ENCODE measurements at regions not wholly inside any gene's neighbourhood (a gene's known extent, or its start where the extent isn't known, plus 50 kb on each side); places are given as distances from the start of the nearest gene placed in this dataset.
"Not testable (repeated sequence)": the region's sequence is repeated elsewhere in the genome, so short reads cannot be mapped to it uniquely, and the experiment has no call there.

DNA sequence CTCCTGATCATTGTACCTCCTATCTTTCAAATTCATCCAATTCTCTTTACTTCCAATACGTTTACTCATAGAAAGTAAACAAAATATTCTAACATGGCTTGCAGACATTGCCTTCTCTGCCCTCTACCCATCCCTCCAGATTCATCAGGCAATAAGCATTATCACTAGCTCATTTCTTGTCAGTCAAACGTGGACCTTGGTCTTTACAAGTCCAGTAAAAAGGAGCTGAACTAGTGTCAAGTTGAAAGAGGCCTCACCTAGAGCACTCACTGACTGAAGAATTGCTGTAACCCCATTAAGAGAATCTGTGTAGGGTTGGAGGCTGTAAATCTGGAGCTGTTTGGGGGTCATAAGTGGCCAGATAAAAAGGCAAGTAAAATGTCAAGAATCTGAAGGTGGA, 435.0 kb upstream of the CCDC179 start:
- no peak overlapping the region for H3K4me3 ChIP-seq (ENCODE audit: low read length in 2 of 2)
- H3K27ac ChIP-seq (ENCODE audit: low read length) = no peak overlapping the region
- no peaks in the 10 kb centered on the region for H3K9me3 ChIP-seq (ENCODE audit: control insufficient read depth in 2 of 2, low read length in 2 of 2)
- H3K27me3 ChIP-seq (ENCODE audit: control insufficient read depth in 1 of 2, insufficient read depth in 2 of 2, low read length in 2 of 2) = no peaks in the 10 kb centered on the region
- H3K9ac ChIP-seq (ENCODE audit: low read length in 2 of 2) = no peak overlapping the region
- H3K36me3 ChIP-seq (ENCODE audit: control insufficient read depth in 2 of 2, insufficient read depth in 2 of 2, low read length in 2 of 2) = no peaks in the 10 kb centered on the region
- no peaks in the 10 kb centered on the region for H3K4me1 ChIP-seq (ENCODE audit: control insufficient read depth, insufficient read depth, low read length)

DNA sequence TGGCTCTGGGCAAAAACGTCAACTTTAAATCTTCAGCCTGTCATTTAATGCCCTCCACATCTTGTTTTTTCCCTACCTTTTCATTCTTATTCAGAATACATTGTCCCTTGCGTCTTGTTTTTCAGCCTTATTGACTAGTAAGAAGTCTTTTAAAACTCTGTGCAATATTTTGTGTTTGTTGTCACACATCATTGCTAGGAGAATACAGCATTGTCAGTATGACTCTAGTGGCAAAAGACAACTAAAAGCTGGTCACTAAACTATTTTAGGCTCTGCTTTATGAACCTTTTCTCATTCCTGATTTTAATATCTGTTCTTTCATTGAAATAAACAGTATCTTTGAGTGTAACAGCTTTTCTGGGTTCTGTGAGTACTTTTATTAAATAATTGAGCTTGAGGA, 447.8 kb upstream of the CCDC179 start:
- no peak overlapping the region for H3K9ac ChIP-seq (ENCODE audit: low read length in 2 of 2)
- H3K4me3 ChIP-seq (ENCODE audit: low read length in 2 of 2) = no peak overlapping the region
- no peaks in the 10 kb centered on the region for H3K27me3 ChIP-seq (ENCODE audit: control insufficient read depth in 1 of 2, insufficient read depth in 2 of 2, low read length in 2 of 2)
- H3K9me3 ChIP-seq (ENCODE audit: control insufficient read depth in 2 of 2, low read length in 2 of 2) = no peaks in the 10 kb centered on the region
- H3K4me1 ChIP-seq (ENCODE audit: control insufficient read depth, insufficient read depth, low read length) = no peaks in the 10 kb centered on the region
- no peaks in the 10 kb centered on the region for H3K36me3 ChIP-seq (ENCODE audit: control insufficient read depth in 2 of 2, insufficient read depth in 2 of 2, low read length in 2 of 2)
- no peak overlapping the region for H3K27ac ChIP-seq (ENCODE audit: low read length)

DNA sequence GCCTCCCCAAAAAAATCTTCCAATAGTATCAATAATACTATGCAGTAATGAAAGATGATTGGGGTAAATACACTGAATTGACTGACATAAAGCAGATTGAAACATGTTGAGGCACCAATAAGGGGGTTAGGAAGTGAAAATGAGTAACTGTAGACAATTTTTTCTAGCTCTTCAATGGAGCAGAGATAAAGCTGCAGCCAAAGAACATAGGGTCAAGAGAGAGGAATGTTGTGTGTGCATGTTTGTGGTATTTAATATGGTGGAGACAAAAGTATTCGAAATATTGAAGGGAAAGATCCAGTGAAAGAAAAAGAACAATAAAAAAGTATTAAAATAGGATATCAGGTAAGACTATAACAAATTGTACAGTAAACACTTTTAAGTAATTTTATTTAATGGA, 450.0 kb upstream of the CCDC179 start:
- H3K27me3 ChIP-seq (ENCODE audit: control insufficient read depth in 1 of 2, insufficient read depth in 2 of 2, low read length in 2 of 2) = no peaks in the 10 kb centered on the region
- no peaks in the 10 kb centered on the region for H3K9me3 ChIP-seq (ENCODE audit: control insufficient read depth in 2 of 2, low read length in 2 of 2)
- no peaks in the 10 kb centered on the region for H3K36me3 ChIP-seq (ENCODE audit: control insufficient read depth in 2 of 2, insufficient read depth in 2 of 2, low read length in 2 of 2)
- H3K4me3 ChIP-seq (ENCODE audit: low read length in 2 of 2) = no peak overlapping the region
- no peak overlapping the region for H3K9ac ChIP-seq (ENCODE audit: low read length in 2 of 2)
- no peaks in the 10 kb centered on the region for H3K4me1 ChIP-seq (ENCODE audit: control insufficient read depth, insufficient read depth, low read length)
- H3K27ac ChIP-seq (ENCODE audit: low read length) = no peak overlapping the region

DNA sequence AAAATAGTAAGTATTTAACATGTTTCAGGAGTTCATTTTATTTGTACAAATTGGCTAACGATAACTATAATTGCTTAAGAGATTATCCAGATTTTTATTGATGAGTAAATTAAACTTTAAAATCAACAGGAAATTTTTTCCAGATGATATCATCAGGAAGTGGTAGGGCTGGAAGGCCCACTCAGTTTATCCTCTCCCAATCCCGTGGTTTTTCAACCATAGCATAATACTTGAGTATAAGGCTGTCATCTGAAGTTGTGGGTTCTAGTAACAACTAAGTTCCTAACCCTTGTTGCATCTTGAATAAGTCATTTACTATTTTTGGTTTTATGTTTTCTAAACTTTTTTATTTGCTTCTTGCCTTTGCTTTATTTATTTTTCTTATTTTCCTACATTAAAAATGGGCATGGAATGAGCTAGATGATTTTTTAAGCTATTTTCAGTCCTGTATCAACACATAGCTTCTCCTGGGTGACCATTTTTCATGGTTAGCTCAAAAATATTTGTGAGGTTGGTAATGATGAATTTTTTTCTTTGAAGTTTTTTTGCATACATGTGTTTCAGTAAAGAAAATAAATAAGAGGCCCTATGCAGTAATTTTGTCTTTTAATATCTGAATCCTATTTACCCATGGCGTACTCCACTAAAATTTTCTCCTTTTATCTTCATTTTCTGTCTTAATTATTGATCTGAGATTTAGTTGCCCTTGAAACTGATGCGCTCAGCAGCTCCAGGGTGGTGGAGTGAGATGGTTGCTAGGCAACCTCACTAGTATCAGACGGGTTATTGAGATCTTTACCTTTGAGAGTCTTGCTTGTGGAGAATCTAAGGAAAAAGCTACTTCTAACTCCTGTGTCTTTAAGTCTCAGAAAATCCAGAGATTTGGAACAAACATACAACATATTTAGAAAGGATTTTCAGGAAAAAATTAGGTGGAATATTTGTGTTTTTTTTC, 452.0 kb upstream of the CCDC179 start:
- Histone ChIP-seq H3K9me3 (ENCODE audit: control insufficient read depth in 2 of 2, low read length in 2 of 2) (peaks cover 0 to 4% of the 10 kb centered on the region in 2 donors), H3K36me3 (ENCODE audit: control insufficient read depth in 2 of 2, insufficient read depth in 2 of 2, low read length in 2 of 2) (no peaks in the 10 kb centered on the region), H3K27me3 (ENCODE audit: control insufficient read depth in 1 of 2, insufficient read depth in 2 of 2, low read length in 2 of 2) (no peaks in the 10 kb centered on the region), H3K4me1 (ENCODE audit: control insufficient read depth, insufficient read depth, low read length) (no peaks in the 10 kb centered on the region), H3K9ac (ENCODE audit: low read length in 2 of 2) (no peak overlapping the region), H3K27ac (ENCODE audit: low read length) (no peak overlapping the region), H3K4me3 (ENCODE audit: low read length in 2 of 2) (no peak overlapping the region)

DNA sequence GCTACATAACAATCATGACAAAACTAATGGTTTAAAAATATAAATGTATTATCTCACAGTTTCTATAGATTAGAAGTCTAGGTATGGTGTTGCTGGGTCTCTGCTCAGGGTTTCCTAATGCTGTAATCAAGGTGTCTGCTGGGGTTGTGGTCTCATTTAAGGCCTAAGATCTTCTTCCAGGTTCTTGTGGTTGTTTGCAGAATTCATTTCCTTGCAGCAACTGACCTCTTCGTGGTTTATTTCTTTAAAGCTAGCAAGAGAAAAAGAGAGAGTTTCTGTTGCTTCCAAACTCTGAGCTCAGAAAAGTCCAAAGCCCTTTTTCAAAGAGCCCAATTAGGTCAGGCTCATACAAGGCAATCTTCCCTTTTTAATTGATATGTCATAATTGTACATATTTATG, 452.7 kb upstream of the CCDC179 start:
- Histone ChIP-seq H3K9me3 (ENCODE audit: control insufficient read depth in 2 of 2, low read length in 2 of 2) (peaks cover 0 to 4% of the 10 kb centered on the region in 2 donors), H3K27ac (ENCODE audit: low read length) (no peak overlapping the region), H3K4me3 (ENCODE audit: low read length in 2 of 2) (no peak overlapping the region), H3K36me3 (ENCODE audit: control insufficient read depth in 2 of 2, insufficient read depth in 2 of 2, low read length in 2 of 2) (no peaks in the 10 kb centered on the region), H3K27me3 (ENCODE audit: control insufficient read depth in 1 of 2, insufficient read depth in 2 of 2, low read length in 2 of 2) (no peaks in the 10 kb centered on the region), H3K4me1 (ENCODE audit: control insufficient read depth, insufficient read depth, low read length) (no peaks in the 10 kb centered on the region), H3K9ac (ENCODE audit: low read length in 2 of 2) (no peak overlapping the region)

DNA sequence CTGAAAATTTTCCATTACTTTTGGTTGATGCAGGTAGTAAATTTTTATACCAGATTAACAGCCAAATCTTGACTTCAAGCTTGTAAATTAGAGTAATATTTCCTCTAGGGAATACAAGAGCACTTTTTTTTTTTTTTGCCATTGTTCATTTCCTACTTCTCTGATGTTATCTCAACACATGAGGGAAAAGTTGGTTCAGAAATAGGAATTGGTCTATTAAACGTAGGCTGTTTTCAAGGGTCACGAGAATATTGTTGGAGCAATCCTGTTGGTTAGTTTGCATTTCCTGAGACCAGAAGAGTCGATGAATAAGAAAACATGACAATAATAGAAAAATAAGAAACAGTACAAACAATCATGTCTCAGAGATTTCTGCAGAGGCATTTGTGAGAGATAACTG, 453.9 kb upstream of the CCDC179 start:
- Histone ChIP-seq H3K27ac (ENCODE audit: low read length) (no peak overlapping the region), H3K4me3 (ENCODE audit: low read length in 2 of 2) (no peak overlapping the region), H3K4me1 (ENCODE audit: control insufficient read depth, insufficient read depth, low read length) (no peaks in the 10 kb centered on the region), H3K36me3 (ENCODE audit: control insufficient read depth in 2 of 2, insufficient read depth in 2 of 2, low read length in 2 of 2) (no peaks in the 10 kb centered on the region), H3K9ac (ENCODE audit: low read length in 2 of 2) (no peak overlapping the region), H3K27me3 (ENCODE audit: control insufficient read depth in 1 of 2, insufficient read depth in 2 of 2, low read length in 2 of 2) (no peaks in the 10 kb centered on the region), H3K9me3 (ENCODE audit: control insufficient read depth in 2 of 2, low read length in 2 of 2) (peaks cover 0 to 4% of the 10 kb centered on the region in 2 donors)

DNA sequence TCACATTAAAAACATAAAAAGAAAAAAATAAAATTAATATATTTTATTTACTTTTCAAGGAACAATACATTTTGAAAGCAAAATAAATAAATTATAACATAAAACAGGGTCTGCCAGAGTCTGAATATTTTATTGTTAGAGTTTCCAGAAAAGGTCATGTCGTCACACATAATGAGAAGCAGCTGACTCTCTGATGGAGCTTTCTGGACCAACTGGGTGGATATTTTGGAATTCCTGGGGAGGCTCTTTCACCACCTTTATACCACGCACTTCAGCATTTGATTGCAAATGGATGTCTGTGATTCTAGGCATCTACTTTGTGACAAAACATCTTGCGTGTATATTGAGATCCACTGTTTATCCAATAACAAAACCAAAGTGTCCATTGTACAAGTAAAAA, 455.0 kb upstream of the CCDC179 start:
- H3K36me3 ChIP-seq (ENCODE audit: control insufficient read depth in 2 of 2, insufficient read depth in 2 of 2, low read length in 2 of 2) = no peaks in the 10 kb centered on the region
- H3K4me3 ChIP-seq (ENCODE audit: low read length in 2 of 2) = no peak overlapping the region
- no peak overlapping the region for H3K27ac ChIP-seq (ENCODE audit: low read length)

DNA sequence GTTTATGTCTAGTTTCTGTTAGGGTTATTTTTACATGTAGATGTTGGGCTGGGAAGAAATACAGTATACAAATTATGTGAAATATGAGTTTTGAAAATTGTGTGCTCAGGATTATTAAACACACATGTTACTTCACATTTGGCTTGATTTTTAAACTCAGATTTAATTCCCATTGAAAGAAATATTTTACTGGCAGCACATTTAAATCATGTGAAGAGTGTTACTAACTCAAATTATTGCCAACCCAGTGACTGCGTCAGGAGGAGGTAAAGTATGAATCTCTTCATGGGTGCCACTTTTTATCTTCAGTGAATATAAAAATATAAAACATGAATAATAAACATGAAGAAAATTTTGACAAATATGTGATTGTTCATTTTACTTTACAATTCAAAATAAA, 457.5 kb upstream of the CCDC179 start:
- no peaks in the 10 kb centered on the region for H3K4me1 ChIP-seq (ENCODE audit: control insufficient read depth, insufficient read depth, low read length)
- H3K27me3 ChIP-seq (ENCODE audit: control insufficient read depth in 1 of 2, insufficient read depth in 2 of 2, low read length in 2 of 2) = no peaks in the 10 kb centered on the region
- H3K9me3 ChIP-seq (ENCODE audit: control insufficient read depth in 2 of 2, low read length in 2 of 2) = peaks cover 2 to 8% of the 10 kb centered on the region in 2 donors
- no peak overlapping the region for H3K27ac ChIP-seq (ENCODE audit: low read length)
- H3K36me3 ChIP-seq (ENCODE audit: control insufficient read depth in 2 of 2, insufficient read depth in 2 of 2, low read length in 2 of 2) = no peaks in the 10 kb centered on the region
- no peak overlapping the region for H3K4me3 ChIP-seq (ENCODE audit: low read length in 2 of 2)
- H3K9ac ChIP-seq (ENCODE audit: low read length in 2 of 2) = no peak overlapping the region

More for the DNA sequence above, 455.0 kb upstream of the CCDC179 start:
- Histone ChIP-seq H3K4me1 (ENCODE audit: control insufficient read depth, insufficient read depth, low read length) (no peaks in the 10 kb centered on the region), H3K9me3 (ENCODE audit: control insufficient read depth in 2 of 2, low read length in 2 of 2) (peaks cover 2 to 4% of the 10 kb centered on the region in 2 donors), H3K9ac (ENCODE audit: low read length in 2 of 2) (no peak overlapping the region), H3K27me3 (ENCODE audit: control insufficient read depth in 1 of 2, insufficient read depth in 2 of 2, low read length in 2 of 2) (no peaks in the 10 kb centered on the region)

DNA sequence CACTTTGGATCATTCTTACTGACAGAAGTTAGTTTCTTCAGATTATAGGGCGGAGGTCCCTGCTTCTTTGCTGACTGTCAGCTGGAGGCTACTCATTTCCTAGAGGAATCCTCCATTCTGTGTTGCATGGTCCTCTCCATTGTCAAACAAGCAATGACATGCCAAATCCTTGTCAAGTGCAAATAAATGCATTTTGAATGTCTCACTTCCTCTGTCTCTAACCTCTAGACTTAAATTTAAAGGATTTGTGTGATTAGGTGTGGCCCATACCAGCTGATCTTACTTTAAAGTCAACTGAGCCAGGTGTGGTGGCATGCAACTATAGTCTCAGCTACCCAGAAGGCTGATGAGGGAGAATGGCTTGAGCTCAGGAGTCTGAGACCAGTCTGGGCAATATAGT, 458.4 kb upstream of the CCDC179 start:
- no peaks in the 10 kb centered on the region for H3K27me3 ChIP-seq (ENCODE audit: control insufficient read depth in 1 of 2, insufficient read depth in 2 of 2, low read length in 2 of 2)
- no peaks in the 10 kb centered on the region for H3K4me1 ChIP-seq (ENCODE audit: control insufficient read depth, insufficient read depth, low read length)
- H3K9me3 ChIP-seq (ENCODE audit: control insufficient read depth in 2 of 2, low read length in 2 of 2) = peaks cover 2 to 8% of the 10 kb centered on the region in 2 donors
- H3K36me3 ChIP-seq (ENCODE audit: control insufficient read depth in 2 of 2, insufficient read depth in 2 of 2, low read length in 2 of 2) = no peaks in the 10 kb centered on the region
- H3K4me3 ChIP-seq (ENCODE audit: low read length in 2 of 2) = no peak overlapping the region
- H3K27ac ChIP-seq (ENCODE audit: low read length) = no peak overlapping the region
- no peak overlapping the region for H3K9ac ChIP-seq (ENCODE audit: low read length in 2 of 2)

DNA sequence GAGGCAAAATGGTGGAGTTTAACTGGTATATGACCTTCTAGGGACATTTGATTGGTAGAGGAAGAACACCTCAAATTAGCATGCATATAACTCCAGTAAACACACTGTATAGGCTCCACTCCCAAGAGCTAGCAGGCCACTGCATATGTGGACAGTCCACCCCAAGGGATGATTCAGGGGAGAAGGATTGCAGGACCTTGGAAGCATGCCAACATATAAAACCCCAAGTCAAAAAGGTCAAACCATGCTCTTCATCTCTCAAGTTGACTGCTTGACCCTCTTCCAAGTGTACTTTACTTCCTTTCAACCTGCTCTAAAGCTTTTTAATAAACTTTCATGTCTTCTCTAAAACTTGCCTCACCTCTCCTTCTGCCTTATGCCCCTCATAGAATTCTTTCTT, 459.9 kb upstream of the CCDC179 start:
- Histone ChIP-seq H3K9me3 (ENCODE audit: control insufficient read depth in 2 of 2, low read length in 2 of 2) (peaks cover 2 to 8% of the 10 kb centered on the region in 2 donors), H3K4me1 (ENCODE audit: control insufficient read depth, insufficient read depth, low read length) (no peaks in the 10 kb centered on the region), H3K27me3 (ENCODE audit: control insufficient read depth in 1 of 2, insufficient read depth in 2 of 2, low read length in 2 of 2) (no peaks in the 10 kb centered on the region), H3K9ac (ENCODE audit: low read length in 2 of 2) (no peak overlapping the region), H3K27ac (ENCODE audit: low read length) (no peak overlapping the region), H3K4me3 (ENCODE audit: low read length in 2 of 2) (no peak overlapping the region), H3K36me3 (ENCODE audit: control insufficient read depth in 2 of 2, insufficient read depth in 2 of 2, low read length in 2 of 2) (no peaks in the 10 kb centered on the region)

DNA sequence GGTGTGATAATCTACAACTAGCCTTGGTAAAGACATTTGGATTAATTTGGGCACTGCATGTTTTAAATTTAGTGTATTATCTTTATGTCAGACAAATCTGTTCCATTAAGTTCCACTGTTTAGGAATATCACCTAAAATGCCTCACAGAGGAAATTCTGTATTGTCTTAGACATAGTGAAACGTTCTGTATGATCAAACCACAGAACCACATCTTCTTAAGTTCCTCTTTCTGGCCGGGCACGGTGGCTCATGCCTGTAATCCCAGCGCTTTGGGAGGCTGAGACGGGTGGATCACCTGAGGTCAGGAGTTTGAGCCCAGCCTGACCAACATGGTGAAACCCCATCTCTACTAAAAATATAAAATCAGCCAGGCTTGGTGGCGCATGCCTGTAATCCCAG, 475.3 kb upstream of the CCDC179 start:
- not testable (repeated sequence) for H3K27ac ChIP-seq (ENCODE audit: low read length); H3K36me3 ChIP-seq (ENCODE audit: control insufficient read depth in 2 of 2, insufficient read depth in 2 of 2, low read length in 2 of 2); H3K27me3 ChIP-seq (ENCODE audit: control insufficient read depth in 1 of 2, insufficient read depth in 2 of 2, low read length in 2 of 2); H3K9me3 ChIP-seq (ENCODE audit: control insufficient read depth in 2 of 2, low read length in 2 of 2); H3K4me1 ChIP-seq (ENCODE audit: control insufficient read depth, insufficient read depth, low read length); H3K4me3 ChIP-seq (ENCODE audit: low read length in 2 of 2); H3K9ac ChIP-seq (ENCODE audit: low read length in 2 of 2)

All from stomach smooth muscle (tissue), 2 donors.